ENCODE measurements at regions not wholly inside any gene's neighbourhood (a gene's known extent, or its start where the extent isn't known, plus 50 kb on each side); places are given as distances from the start of the nearest gene placed in this dataset.

GRCh38 chr18:60809937-60810336, 437.4 kb upstream of the MC4R start (continued):
- TF ChIP-seq, protein P1, sequence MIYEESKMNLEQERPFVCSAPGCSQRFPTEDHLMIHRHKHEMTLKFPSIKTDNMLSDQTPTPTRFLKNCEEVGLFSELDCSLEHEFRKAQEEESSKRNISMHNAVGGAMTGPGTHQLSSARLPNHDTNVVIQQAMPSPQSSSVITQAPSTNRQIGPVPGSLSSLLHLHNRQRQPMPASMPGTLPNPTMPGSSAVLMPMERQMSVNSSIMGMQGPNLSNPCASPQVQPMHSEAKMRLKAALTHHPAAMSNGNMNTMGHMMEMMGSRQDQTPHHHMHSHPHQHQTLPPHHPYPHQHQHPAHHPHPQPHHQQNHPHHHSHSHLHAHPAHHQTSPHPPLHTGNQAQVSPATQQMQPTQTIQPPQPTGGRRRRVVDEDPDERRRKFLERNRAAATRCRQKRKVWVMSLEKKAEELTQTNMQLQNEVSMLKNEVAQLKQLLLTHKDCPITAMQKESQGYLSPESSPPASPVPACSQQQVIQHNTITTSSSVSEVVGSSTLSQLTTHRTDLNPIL (CRISPR knock-in tag; IDR thresholded peaks at IDR 0.05; ENCODE audit: low read depth) = no peak
- no peak for TF ChIP-seq PPARA (CRISPR knock-in tag; IDR thresholded peaks at IDR 0.05; ENCODE audit: borderline replicate concordance)
- no peak for TF ChIP-seq ZNF565 (CRISPR knock-in tag; conservative IDR thresholded peaks at IDR 0.05; ENCODE audit: low read depth)
- no peak for TF ChIP-seq TCF4 (CRISPR knock-in tag; IDR thresholded peaks at IDR 0.05; ENCODE audit: borderline replicate concordance)
- no peak for TF ChIP-seq ZC3H10 (CRISPR knock-in tag; IDR thresholded peaks at IDR 0.05)
- TF ChIP-seq ZNF8 (CRISPR knock-in tag; IDR thresholded peaks at IDR 0.05) = no peak

DNA sequence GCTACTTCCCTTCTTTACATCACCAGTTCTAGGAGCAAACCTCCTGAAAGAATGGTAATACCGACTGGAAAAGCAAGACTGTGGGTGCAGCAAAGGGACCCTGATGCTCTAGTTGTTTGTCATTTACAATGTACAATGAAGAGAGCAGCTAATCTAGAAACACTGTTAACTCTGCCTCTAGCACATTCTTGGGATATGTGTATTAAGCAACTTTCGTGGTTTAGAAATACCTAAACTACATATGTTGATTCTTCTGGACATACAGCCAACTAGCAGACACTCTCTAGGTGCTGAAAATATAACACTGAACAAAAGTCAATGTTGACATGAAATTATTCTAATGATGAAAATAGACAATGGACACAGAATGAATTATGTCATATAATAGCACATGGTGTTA, 440.3 kb upstream of the MC4R start:
- TF ChIP-seq ZNF70 (CRISPR knock-in tag; IDR thresholded peaks at IDR 0.05) = no peak
- TF ChIP-seq, protein P2, sequence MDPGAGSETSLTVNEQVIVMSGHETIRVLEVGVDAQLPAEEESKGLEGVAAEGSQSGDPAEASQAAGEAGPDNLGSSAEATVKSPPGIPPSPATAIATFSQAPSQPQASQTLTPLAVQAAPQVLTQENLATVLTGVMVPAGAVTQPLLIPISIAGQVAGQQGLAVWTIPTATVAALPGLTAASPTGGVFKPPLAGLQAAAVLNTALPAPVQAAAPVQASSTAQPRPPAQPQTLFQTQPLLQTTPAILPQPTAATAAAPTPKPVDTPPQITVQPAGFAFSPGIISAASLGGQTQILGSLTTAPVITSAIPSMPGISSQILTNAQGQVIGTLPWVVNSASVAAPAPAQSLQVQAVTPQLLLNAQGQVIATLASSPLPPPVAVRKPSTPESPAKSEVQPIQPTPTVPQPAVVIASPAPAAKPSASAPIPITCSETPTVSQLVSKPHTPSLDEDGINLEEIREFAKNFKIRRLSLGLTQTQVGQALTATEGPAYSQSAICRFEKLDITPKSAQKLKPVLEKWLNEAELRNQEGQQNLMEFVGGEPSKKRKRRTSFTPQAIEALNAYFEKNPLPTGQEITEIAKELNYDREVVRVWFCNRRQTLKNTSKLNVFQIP (CRISPR knock-in tag; IDR thresholded peaks at IDR 0.05; ENCODE audit: borderline replicate concordance, low read depth) = no peak
- TF ChIP-seq ARNTL (CRISPR knock-in tag; IDR thresholded peaks at IDR 0.05; ENCODE audit: borderline replicate concordance, low read depth) = no peak
- TF ChIP-seq ZFP3 (CRISPR knock-in tag; IDR thresholded peaks at IDR 0.05) = no peak
- TF ChIP-seq PATZ1 (CRISPR knock-in tag; IDR thresholded peaks at IDR 0.05; ENCODE audit: borderline replicate concordance) = no peak
- TF ChIP-seq GLIS3 (CRISPR knock-in tag; IDR thresholded peaks at IDR 0.05) = no peak
- no peak for TF ChIP-seq CSDC2 (CRISPR knock-in tag; IDR thresholded peaks at IDR 0.05)
- TF ChIP-seq ISL1 (CRISPR knock-in tag; IDR thresholded peaks at IDR 0.05) = no peak
- no peak for TF ChIP-seq TOX (CRISPR knock-in tag; IDR thresholded peaks at IDR 0.05; ENCODE audit: borderline replicate concordance)
- no peak for TF ChIP-seq ESRRG (CRISPR knock-in tag; IDR thresholded peaks at IDR 0.05)
- TF ChIP-seq TCF4 (CRISPR knock-in tag; IDR thresholded peaks at IDR 0.05; ENCODE audit: borderline replicate concordance) = no peak
- TF ChIP-seq, protein P3, sequence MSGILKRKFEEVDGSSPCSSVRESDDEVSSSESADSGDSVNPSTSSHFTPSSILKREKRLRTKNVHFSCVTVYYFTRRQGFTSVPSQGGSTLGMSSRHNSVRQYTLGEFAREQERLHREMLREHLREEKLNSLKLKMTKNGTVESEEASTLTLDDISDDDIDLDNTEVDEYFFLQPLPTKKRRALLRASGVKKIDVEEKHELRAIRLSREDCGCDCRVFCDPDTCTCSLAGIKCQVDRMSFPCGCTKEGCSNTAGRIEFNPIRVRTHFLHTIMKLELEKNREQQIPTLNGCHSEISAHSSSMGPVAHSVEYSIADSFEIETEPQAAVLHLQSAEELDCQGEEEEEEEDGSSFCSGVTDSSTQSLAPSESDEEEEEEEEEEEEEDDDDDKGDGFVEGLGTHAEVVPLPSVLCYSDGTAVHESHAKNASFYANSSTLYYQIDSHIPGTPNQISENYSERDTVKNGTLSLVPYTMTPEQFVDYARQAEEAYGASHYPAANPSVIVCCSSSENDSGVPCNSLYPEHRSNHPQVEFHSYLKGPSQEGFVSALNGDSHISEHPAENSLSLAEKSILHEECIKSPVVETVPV (CRISPR knock-in tag; IDR thresholded peaks at IDR 0.05) = no peak
- TF ChIP-seq SNAI2 (CRISPR knock-in tag; IDR thresholded peaks at IDR 0.05) = no peak
- TF ChIP-seq, protein P4, sequence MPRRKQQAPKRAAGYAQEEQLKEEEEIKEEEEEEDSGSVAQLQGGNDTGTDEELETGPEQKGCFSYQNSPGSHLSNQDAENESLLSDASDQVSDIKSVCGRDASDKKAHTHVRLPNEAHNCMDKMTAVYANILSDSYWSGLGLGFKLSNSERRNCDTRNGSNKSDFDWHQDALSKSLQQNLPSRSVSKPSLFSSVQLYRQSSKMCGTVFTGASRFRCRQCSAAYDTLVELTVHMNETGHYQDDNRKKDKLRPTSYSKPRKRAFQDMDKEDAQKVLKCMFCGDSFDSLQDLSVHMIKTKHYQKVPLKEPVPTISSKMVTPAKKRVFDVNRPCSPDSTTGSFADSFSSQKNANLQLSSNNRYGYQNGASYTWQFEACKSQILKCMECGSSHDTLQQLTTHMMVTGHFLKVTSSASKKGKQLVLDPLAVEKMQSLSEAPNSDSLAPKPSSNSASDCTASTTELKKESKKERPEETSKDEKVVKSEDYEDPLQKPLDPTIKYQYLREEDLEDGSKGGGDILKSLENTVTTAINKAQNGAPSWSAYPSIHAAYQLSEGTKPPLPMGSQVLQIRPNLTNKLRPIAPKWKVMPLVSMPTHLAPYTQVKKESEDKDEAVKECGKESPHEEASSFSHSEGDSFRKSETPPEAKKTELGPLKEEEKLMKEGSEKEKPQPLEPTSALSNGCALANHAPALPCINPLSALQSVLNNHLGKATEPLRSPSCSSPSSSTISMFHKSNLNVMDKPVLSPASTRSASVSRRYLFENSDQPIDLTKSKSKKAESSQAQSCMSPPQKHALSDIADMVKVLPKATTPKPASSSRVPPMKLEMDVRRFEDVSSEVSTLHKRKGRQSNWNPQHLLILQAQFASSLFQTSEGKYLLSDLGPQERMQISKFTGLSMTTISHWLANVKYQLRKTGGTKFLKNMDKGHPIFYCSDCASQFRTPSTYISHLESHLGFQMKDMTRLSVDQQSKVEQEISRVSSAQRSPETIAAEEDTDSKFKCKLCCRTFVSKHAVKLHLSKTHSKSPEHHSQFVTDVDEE (CRISPR knock-in tag; IDR thresholded peaks at IDR 0.05) = no peak
- no peak for TF ChIP-seq ZC3H10 (CRISPR knock-in tag; IDR thresholded peaks at IDR 0.05)
- no peak for ATAC-seq

DNA sequence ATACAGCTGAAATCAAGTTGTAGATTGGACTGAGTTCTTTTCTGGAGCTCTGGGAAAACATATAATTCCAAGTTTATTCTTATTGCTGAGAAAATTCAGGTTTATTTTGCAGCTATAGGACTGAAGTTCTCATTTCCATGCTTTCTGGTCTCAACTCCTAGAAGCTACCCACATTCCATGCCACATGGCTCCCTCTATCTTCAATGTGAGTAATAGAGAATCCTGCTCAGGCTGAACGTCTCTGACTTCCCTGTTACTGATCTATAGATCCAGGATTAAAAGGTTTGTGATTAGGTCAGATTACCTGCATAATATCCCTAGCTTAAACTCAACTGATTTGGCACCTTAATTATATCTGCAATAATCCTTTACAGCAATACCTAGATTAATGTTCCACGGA, 453.8 kb upstream of the MC4R start:
- TF ChIP-seq PATZ1 (CRISPR knock-in tag; IDR thresholded peaks at IDR 0.05; ENCODE audit: borderline replicate concordance) (no peak), TOX (CRISPR knock-in tag; IDR thresholded peaks at IDR 0.05; ENCODE audit: borderline replicate concordance) (no peak), ZFP30 (CRISPR knock-in tag; IDR thresholded peaks at IDR 0.05) (no peak), PPARA (CRISPR knock-in tag; IDR thresholded peaks at IDR 0.05; ENCODE audit: borderline replicate concordance) (no peak)
- TF ChIP-seq, protein P2 (CRISPR knock-in tag; IDR thresholded peaks at IDR 0.05; ENCODE audit: borderline replicate concordance, low read depth) = no peak
- ATAC-seq = no peak

Data from SK-N-SH treated with all-trans-retinoic acid at 6 μM for 48 hours (cell line).